DMS153 (cell line): ENCODE measurements at regions not wholly inside any gene's neighbourhood (a gene's known extent, or its start where the extent isn't known, plus 50 kb on each side); places are given as distances from the start of the nearest gene placed in this dataset.
"Not testable (repeated sequence)": the region's sequence is repeated elsewhere in the genome, so short reads cannot be mapped to it uniquely, and the experiment has no call there.

Source experiments
- DNase-seq: peaks from one replicate; lab custom pipeline; 2025; lab: John Stamatoyannopoulos, UW

DNA sequence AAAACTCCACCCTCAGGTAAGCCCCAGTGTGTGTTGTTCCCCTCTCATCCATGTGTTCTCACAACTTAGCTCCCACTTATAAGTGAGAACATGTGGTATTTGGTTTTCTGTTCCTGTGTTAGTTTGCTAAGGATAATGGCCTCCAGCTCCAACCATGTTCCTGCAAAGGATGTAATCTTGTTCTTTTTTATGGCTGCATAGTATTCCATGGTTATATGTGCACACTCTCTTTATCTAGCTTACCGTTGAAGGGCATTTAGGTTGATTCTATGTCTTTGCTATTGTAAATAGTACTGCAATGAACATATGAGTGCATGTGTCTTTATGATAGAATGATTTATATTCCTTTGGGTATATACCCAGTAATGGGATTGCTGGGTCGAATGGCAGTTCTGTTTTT lies 124.4 kb upstream of the RANBP3L start:
- DNase-seq, result not testable (repeated sequence)

DNA sequence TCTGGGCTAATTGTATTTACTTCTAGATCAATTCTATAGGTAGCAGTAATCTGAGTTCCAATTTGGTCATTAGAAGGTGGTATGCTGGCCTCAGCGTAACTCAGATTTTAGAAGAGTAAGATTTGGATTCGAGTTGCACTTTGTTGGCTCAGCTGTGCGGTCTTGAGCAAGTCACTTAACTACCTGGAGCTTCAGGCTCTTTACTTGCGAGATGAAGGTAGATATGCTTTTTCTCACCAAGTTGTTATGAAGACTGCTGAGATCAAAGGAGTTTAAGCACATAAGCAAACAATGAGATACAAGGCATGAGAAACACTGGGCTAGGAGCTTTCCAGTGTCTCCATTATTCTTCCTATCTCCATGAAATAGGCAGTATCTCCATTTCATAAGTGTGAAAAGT lies 133.8 kb upstream of the RANBP3L start:
- DNase-seq, result no peak

DNA sequence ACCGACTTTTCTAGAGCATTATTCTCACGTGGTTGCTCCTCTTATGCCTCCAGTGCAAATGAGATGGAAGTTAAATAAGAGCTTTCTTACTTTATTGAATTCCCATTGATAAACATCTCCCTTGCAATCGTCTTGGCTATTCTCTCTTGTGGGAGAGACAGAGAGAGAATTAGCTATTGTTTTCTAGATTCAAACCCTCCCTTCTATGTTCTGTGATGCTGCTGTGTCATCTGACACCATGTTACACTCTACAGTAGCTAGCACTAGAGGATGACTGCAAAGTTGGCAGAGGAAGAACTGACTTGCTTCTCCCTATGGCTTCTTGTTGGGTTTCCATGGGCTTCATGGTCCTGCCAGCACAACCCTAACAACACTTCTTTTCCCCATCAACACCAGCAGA lies 134.6 kb upstream of the RANBP3L start:
- no peak for DNase-seq

DNA sequence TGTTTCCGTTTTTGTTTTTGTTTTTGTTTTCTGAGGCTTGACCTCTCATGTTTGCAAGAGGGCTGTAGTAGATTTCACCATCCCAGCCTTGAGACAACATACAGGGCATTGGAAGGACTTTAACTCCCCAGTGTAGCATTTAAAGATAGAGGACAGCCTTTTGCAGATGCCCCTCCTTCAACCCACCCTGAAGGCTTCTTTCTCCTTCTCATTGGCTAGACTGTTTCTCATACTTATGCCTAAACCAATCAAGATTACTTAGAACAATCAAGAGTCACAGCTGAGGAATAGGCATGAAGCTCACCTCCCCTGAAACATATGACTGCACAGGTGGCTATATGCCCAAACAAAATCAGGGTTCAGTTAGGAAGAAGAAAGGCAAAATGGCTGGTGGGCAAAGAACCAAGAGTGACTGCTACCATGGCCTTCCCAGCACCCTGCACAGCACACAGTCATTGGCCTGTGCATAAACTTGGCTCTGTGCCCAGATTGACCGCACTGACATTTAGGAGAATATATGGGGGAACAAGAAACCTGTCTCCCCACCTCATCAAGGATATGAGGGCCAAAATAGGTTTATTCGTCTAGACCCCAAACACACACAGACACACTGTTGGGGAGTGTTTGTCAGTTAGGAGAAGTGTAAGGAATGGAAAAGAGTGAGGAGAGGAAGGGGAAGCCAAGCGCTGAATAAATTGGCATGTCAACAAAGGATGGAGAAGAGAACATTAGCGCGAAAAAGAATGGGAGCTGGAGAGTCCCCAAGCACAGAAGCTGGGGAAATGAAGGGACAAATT lies 137.3 kb upstream of the RANBP3L start:
- DNase-seq, result no peak

DNA sequence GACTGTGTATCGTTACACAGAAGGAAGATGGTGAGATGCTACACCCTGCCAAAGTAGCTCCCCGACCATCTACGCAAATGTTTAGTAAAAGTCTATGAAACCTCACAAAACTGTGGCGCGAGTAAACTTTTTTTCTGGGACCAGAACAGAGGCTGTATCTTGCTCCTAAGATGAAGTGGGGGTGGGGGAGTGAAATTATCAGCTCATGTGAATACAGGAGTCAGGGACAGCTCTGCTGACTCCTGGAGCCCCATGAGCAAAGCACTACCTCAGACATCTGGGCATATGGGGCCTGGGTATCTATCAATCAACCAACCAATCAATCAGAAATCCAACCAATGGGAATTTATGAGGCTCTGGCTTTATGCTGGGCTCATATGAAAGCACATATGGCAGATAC lies 138.6 kb upstream of the RANBP3L start:
- DNase-seq, result no peak

DNA sequence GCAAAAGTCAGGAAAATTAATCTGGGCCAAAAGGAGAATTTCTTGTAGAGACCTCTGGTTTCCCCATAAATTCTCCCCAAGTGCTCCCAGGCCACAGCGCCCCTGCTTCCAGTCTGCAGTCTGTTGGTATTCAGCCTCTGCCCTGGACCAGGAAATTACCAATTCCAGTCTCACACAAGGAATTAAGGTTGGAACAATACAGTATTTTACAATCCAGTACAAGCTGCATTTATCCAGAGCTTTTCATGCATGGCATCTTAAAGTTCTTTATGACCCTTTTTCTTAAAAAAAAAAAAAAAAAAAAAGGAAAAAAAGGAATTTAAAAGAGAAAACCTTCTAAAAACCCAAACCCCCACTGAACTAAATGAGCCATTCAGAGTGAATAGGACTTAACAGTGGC lies 139.6 kb upstream of the RANBP3L start:
- no peak for DNase-seq

DNA sequence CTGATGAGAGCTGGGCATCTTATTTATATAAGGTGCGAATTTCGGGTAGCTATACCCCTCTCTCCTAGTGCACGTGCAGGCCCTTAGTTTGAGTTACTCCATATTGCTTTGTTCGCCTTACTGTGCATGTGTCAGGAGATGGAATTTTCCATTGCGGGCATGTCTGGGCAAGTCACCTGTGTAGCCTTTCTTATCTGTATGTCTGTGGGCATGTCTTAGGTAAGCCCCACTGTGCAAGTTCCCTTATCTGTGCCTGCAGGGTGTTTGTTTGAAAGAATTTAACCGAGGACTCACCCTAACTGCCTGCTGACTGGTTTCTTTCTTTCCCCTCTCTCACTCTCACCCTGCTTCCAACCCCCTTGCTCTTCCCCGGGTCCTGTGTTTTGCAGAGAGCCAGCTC lies 140.7 kb upstream of the RANBP3L start:
- DNase-seq, result no peak

DNA sequence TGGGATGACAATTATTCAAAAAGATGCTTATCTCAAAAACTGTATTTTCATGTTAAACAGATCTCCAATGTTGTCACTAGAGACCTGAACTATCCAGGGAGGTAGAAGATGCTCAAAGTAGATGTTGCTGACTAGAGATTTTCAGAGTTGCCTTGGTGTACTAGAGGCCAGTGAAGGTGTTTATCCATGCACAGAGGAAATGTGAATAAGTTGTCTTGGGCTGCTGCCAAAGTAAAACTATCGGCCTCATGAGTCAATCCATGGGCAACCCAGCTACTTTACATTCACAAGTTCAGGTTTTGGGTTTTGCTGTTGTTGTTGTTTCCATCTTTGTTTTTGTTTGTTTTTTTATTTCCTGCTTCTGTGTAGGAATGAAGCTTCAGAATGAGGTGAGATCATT lies 141.1 kb upstream of the RANBP3L start:
- no peak for DNase-seq

DNA sequence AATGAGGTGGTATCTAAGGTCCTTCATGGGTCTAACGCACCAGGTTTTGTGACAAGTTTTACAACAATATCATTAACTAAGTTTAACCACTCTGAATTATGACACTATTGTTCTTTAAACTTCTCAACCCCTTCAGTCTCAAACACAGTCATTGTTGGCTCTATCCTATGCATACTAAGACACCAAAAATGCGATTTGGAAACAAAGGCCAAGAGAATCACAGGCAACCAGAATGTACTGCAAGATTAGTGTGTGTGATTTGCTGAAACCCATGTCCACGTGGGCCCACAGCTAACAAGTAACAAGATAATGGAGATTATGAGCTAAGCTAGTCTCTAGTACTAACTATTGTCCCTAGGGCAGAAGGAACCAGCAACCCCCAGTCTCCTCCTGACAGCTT lies 142.2 kb upstream of the RANBP3L start:
- no peak for DNase-seq

DNA sequence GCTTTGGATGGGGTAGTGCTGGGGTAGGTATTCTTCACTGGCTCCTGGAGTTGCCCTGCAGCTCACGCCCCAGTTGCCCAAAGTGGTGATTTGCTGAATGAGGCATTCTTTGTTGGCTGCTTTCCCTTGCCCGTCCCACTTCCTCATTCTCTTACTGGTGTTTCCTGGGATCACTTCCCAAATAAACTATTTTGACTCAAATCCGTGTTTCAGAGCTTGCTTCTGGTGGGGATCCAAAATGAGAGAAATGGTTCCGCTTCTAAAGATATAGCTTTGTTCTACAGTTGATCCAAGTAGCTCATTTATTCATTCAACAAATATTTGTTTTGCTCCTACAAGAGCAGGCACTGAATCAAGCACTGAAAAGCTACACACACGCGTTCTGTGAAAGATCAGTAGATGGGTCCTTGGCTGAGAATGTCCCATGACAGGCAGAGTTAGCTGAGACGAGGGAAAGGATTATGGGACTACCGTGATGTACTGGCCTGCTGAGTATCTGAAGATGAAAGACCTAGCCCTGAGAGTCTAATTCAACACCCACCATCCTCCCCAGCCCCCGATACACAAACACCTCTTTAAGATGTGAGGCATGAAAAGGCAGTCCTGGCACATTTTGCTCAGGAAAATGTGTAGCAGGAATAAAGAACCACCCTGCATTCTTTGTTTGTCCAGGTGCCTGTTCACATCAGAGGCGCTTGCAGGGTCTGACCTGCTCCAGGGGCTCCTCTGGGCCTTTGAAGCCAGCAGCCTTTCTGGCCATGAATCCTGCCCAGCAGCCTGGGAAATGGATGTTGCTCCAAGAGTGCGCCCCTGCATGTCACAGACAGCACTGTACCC lies 143.1 kb upstream of the RANBP3L start:
- DNase-seq, result no peak

DNA sequence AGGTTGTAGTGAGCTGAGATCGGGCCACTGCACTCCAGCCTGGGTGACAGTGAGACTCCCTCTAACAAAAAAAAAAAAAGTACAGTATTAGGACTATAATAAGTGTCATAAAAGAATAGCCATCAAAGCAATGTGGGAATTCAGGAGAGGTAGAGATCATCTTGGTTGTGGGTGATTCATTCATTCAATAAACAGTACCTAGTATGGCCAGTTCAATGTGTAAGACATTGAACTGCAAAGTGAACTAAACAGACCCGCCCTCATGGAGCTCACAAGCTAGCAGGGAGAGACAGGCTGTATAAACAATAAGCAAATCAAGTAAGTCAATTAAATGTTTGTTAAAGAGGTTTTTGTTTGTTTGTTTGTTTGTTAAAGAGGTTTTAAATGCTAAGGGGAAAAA lies 146.1 kb upstream of the RANBP3L start:
- DNase-seq, result no peak

DNA sequence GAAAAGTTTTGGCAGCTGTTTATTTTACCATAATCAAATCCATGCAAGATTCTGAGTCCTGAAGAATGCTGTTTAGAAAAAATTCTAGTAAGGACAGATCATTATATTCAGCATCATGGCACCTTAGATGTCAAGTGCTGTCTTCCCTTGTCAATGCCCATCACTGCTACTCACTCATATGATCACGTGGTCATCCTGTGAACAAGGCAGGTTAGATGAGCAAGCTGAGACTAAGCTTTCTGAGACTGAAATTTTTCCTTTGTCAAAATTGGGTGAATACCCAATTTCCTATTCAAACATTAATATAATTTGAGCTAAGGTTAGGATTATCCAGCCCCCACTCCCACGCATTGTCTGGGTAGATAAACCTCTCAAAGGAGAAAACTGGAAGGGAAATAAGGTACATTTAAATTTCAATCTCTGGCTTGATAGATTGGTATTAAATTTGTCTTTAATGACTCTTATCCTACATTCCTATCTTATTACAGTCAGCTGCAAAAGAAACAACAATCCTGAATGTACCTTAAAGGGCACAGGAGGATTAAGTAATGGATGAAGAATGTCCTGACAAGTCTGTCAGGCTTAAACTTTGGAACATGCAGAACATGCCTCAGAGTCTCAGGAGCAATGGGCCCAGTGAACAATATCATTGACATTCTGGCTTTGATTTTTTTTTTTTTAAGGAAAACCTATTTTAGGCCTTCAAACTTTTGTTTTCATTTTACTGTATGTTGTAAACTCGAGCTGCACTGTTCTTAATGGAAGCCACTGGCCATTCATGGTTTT lies 148.7 kb upstream of the RANBP3L start:
- no peak for DNase-seq

DNA sequence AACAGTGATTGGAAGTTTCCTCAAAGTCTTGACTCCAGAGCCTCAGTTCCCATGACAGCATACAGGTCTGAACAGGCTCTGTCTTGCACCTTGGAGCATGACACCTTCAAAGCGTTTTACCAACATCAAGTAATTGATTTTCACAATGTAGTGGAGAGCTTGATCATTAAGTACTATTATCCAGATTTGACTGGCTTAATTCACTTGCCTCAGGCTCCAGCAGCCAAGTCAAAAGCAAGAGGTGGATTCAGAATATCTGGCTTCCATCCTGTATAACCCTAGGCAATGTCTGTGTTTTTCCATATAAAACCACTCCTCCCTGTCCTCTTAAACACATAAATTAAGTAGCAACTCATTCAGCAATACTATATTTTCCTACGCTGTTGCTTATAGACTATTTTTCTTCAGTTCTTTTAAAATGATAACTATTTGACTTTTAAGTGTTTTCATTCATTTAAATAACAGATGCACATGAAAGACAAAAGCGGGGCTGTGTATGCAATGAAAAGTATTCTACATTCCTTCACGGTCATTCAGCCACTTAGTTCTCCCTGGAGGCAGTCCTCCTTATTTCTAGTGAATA lies 150.8 kb upstream of the RANBP3L start:
- DNase-seq, result no peak

DNA sequence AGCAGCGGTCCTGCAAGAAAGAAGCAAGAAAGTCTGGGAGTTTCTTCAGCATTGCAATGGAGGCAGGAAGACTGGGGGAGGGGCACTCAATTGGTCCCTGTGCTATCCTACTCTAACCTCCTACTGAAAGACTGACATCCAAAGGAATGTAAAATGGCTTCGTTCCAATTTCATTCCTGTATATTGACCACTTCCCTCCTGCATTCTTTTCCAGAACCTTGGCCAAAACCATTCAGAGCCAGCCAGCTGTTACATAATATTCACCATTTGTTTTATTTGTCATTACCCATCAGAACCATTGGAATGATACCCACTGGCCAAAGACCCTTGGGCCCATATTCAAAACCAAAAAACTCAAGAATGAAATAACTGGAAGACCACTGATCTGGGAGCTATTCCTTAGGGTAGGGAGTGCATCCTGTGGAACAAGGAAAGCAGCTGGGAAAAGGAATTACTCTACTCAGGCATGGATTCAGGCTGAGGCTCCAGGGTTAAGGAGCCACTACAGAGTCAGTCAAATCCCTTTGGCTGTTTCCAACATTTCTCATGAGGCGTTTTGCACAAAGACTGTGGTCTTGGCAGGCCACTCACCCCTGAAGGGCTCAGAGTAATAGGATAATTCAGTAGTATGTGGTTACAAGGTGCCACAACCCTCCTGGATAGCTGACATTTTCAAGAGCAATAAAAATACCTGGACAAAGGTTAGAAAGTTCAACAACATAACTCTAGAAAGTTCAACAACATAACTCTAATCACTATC lies 148.7 kb upstream of the SLC1A3 start:
- DNase-seq, result no peak

DNA sequence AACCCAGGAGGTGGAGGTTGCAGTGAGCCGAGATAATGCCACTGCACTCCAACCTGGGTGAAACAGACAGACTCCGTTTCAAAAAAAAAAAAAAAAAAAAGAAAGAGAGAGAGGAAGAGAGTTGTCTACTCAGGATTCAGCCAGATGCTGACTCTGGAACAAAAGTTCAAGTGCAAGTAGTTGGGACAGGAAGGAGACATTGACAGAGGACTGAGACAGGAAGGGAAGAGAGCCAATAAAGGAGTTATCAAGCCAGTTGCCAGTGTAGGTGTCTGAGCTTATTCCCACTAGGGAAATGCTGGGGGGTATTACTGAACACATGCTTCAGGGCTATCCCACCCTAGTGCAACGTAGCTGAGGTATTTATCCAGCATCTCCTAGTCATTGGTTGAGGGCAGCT lies 147.7 kb upstream of the SLC1A3 start:
- DNase-seq, result no peak

DNA sequence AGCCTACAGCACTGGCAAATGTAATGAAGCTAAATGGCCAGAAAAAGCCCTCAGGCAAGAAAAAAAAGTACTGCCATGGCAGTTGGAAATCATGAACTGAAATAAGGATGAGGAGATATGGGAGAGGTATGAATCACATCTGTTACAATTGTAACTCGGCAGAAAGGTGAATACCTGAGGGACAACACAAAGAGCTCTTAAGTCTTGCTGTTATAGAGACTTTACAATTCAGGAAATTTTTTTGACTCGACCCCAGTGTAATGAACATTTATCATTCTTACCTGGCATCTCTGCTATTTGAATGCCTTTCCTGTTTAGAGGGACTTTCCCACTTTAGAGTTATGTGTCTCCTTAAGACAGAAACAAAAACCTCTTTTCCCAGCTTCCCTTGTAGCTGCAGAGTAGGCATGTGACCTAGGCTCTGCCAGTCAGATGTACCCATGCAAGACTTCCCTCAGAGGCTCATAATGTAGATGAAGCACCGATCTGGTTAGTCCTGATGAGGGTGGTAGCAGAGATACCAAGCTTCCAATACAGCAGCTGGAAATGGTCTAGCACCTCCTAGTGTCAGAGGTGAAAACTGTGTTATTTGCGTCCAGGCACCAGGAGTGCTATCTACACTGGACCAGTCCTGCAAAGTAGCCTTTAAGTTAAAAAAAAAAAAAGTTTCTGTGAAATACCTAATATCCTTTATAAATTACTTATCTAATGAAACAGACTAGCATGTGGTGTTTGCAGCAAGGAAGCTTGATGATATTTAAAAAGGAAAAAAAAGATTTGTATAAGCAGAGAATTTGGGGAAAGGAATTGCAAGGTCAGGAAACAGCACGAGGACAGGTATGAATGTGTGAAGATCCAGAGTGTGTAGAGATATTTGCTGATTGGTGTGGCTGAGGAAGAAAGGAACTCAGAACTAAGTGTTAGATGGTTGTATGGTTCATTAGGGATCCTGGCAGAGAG lies 146.9 kb upstream of the SLC1A3 start:
- no peak for DNase-seq

DNA sequence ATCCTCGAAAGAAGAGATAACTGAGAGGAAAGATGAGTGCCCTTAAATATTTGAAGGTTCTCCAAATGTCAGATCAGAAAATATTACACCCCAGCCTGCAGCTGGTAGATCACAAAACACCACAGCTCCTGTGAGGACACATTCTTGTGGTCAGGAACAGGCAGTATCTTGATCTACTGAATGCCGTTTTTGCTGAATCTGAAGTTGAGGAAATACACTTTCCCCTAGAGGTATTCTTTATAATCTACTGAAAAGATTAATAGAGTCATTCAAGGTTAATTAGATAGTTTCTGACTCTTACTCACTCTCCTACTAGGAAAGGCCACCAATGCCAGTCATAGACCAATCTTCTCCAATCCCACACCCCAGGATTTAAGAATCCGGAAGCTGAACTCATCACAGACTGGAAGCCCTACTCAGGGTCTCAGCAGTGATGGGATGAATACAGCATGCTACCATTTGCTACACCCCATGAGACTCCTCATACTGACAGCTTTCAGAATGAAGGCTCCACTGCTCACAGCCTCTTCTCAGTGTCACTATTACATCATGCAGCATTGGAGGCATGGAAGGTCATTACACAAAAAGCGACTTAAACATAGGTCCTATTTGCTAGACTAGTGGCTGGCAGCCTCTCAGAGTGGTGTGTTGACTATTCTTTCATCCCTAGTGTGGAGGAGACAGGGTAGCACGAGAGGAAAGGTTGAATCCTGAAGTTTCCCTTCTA lies 143.9 kb upstream of the SLC1A3 start:
- no peak for DNase-seq

DNA sequence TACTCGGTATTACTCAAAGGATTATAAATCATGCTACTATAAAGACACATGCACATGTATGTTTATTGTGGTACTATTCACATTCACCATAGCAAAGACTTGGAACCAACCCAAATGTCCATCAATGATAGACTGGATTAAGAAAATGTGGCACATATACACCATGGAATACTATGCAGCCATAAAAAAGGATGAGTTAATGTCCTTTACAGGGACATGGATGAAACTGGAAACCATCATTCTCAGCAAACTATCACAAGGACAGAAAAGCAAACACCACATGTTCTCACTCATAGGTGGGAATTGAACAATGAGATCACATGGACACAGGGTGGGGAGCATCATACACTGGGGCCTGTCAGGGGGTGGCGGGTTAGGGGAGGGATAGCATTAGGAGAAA lies 130.5 kb upstream of the SLC1A3 start:
- DNase-seq, result not testable (repeated sequence)

DNA sequence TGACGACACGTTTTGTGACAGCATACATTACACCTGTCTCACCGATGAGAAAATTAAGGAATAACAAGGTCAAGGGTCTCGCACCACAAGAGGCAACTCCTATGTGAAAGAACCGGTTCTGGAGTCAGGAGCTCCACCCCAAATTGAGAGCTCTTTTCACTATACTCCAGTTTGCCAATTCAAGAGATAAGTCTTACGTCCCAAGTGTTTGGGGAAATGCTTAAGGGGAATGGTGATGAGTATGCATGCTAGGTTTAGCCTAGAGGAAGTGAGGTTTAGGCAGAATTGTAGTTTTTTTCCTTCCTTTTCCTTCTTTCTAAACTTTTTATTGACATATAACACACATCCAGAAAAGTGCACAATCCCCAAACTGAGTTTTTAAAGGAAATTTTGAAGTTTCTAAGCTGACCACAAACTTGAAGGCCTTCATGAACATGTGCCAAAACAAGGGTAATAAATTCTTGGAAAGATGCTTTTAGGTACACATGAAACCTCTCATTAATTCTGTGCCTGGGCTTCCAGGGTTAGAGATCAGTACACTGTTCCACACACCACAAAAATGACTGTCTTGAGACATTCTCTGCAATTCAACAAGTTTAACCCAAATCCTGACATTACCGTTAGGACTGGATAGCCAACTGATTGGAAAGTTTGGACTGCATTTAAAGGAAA lies 127.6 kb upstream of the SLC1A3 start:
- no peak for DNase-seq
